Pons (tissue), 1 donor: ENCODE measurements at regions not wholly inside any gene's neighbourhood (a gene's known extent, or its start where the extent isn't known, plus 50 kb on each side); places are given as distances from the start of the nearest gene placed in this dataset.
A peak's percentile ranks its signal among the peaks of the same experiment; 100 is the strongest.
"Not testable (repeated sequence)": the region's sequence is repeated elsewhere in the genome, so short reads cannot be mapped to it uniquely, and the experiment has no call there.

Experiments used
- DNase-seq: peaks from one replicate; pipeline ENCODE4 v3.0.0-alpha.2; 2016; ENCODE audit warnings: low spot score

GRCh38 chr12:96085475-96085874 lies 50.1 kb upstream of the LTA4H start:
- DNase-seq = no peak

DNA sequence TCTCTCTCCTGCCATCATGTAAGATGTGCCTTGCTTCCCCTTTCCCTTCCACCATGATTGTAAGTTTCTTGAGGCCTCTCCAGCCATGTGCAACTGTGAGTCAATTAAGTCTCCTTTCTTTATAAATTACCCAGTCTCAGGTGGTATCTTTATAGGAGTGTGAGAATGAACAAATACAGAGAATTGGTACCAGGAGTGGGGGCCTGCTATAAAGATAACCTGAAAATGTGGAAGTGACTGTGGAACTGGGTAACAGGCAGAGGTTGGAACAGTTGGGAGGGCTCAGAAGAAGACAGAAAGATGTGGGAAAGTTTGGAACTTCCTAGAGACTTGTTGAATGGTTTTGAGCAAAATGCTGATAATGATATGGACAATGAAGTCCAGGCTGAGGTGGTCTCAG lies 50.8 kb upstream of the LTA4H start:
- DNase-seq = not testable (repeated sequence)

DNA sequence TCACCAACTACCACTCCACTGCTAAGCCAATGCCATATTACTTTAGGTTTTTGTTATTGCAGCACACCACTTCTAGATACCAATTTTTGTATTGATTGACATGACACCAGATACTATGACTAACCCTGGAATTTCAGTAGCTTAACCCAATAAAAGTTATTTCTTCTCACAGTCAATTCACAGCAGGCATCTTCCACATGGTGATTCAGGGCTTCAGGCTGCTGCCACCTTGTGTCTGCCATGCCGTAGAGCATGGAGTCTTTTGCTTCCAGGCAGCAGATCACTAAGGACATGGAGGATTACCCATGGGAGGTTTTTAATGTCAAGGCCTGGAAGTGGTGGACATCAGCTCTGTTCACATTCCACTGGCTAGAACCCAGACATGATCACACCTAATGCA lies 56.4 kb upstream of the LTA4H start:
- DNase-seq = no peak

- DNase-seq = no peak
These were observed 58.3 kb upstream of the LTA4H start for GRCh38 chr12:96093543-96094196.

DNA sequence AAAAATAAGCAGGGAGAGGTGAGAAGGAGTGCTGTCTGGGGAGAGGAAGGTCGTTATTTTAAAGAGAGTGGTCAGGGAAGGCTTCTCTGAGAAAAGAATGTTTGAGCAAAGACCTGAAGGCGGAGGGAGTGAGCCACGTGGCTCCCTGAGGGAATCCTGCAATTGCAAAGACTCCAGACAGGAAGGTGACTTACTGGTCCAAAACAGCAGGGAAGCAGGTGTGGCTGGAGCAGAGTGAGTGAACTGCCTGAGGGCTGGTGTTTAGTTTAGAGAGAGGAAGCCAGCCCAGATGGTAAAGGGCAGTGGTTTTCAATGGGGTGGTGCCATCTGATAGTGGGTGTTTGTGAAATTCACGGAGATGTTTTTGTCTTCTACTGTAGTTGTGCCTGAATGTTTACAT lies 58.8 kb upstream of the LTA4H start:
- DNase-seq = no peak

DNA sequence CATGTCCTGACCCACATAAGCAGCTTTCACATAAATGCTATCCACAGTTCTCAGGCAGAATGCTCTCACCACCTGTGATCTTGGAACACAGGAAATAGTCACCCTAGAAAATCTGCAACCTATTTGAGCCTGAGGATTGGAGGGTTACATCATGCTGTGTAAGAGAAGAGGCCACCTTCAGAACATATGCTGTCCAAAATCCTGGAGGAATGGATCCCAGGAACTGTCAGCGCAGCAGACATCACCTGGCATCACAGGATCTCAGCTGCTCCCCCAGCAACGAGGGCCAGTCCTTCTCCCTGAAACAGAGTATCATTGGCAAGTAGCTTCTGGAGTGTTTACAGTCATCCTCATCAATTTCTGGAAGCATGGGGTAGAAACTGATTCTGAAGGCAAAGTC lies 63.2 kb upstream of the LTA4H start:
- peak; percentile 22 for DNase-seq

GRCh38 chr12:96099421-96099820 lies 64.0 kb upstream of the LTA4H start:
- no peak for DNase-seq

- no peak for DNase-seq
These were observed 64.6 kb upstream of the LTA4H start for GRCh38 chr12:96099986-96100385.

- no peak for DNase-seq
These were observed 66.4 kb upstream of the LTA4H start for GRCh38 chr12:96101806-96102205.

DNA sequence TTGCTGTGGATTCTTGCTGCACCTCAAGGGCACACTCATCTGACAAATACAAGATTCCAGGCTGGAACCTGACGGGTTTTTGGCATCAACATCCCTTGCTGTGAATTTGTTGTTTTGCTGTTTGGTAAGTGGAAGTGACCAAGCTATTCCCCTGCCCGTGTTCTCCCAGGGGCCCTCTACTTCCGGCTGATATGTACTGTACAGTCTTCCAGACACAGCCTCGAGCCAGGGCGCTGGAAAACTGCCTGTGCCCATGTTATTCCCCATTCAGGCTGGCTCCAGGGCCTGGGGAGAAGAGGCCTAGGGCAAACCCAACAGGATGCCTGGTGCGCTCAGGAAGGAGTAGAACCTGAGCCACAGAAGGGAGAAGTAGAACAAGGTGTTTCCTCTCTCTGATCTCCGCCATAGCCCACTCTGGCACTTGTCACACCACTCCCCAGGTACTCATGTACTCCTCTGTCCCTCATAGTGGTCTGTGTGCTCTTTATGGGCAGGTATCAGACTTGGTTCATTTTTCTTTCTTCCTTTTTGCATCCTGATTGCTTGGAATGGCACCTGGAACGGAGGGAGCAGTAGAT lies 67.8 kb upstream of the LTA4H start:
- no peak for DNase-seq

GRCh38 chr12:96104566-96104965 lies 69.2 kb upstream of the LTA4H start:
- no peak for DNase-seq

DNA sequence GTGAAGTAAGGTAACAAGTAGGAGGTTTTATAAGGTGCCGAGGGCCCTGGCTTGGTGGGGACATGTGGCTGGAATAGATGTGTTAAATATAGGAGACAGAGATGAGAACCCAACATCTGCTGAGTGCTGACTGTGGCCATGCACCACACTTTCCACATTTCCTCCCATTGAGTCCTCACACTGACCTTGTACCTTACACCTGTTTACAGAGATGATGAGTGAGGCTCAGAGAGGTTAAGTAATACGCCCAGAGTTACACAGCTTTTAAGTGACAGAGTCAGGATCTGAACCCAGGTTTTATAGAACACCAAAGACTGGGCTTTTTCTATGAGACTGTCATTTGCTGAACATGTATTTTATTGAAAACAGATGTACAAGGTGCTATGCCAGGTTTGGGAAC lies 70.8 kb upstream of the LTA4H start:
- no peak for DNase-seq

GRCh38 chr12:96107236-96107635 lies 71.8 kb upstream of the LTA4H start:
- DNase-seq = no peak

DNA sequence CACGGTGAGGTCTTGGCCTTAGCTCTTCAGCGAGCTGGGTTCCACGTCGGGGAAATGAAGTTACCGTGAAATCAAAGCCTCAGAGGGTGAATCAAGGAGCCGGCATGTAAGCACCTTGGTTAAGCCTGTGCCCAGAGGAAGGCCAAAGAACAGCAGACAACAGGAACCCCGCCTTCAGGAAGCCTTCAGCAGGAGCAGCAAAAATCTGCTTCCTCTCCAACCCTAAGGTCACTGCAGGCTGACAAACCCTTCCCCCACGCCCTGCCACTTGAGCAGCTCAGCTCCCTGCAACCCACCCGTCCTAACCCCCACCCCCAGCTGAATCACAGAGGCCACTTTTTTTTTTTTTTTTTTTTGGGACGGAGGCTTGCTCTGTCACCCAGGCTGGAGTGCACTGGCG lies 72.9 kb upstream of the LTA4H start:
- DNase-seq = peak; percentile 23

- DNase-seq = not testable (repeated sequence)
These were observed 73.6 kb upstream of the LTA4H start for GRCh38 chr12:96108941-96109340.

DNA sequence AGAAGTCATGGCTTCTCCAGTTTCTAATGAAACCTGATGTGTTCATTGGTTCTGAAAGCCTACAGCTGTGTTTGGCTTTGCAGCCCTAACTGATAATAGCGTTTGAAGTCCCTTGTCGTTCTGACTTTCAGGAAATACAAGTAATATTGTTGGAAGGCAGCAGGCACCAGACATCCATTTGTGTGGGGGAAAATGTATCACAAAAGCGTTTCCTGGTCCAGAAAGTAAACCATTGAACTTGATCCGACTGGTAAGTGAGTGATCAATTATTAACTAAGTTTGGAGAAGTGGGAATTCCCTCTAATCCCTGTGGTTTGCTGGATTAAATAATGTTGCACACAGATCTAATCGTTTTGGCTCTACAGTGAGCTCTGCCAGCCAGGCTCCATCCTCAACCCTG lies 77.3 kb upstream of the LTA4H start:
- DNase-seq = no peak

GRCh38 chr12:96117460-96117859 lies 76.7 kb upstream of the ELK3 start:
- DNase-seq = no peak

DNA sequence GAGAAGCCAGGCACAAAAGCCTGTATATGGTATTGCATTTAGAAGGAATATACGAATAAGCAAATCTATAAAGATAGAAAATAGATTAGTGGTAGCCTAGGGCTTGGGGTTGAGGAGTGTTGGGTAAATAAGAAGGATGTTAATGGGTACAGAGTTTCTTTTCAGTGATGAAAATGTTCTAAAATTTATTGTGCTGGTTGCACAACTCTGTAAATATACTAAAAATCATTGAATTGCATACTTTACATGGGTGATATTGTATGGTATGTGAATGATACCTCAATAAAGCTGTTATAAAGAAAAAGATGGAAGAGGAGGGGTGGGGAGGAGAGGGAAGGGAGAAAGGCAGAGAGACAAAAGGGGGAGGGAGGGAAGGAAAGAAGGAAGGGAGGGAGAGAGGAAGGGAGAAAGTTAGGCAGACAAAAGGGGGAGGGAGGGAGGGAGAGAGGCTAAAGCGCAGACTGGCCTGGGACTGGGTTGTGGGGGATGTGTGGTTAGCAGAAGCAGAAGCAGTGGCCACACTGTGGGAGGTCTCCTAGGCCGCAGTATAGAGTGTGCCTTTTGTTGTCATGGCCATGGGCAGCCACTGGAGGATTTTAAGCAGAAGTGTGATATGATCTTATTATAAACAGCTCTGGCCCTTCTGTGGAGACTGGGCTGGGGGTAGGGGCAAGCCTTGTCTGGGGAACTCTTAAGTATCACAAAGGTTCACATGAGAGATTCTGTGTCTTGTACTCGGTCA lies 73.6 kb upstream of the ELK3 start:
- DNase-seq = peak; percentile 31

DNA sequence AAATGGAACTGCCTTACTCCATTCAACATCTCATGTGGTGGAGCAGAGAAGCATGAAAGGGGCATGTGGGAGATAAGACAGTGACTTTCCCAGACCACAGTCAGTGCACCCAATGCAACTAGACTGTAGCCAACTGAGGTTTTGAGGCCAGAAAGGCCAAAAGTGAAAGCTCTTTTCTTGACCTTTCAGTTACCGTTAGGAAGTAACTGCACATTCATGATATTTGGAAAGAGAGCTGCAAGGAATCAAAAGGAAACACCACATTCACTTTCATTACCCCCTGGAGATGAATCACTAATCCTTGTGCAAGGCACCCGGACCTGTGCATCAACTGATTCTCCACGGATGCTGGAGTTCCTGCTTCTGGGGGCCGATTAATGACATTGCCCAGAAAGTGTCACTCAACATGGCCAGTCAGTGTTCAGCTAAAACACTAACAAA lies 72.9 kb upstream of the ELK3 start:
- DNase-seq = no peak

DNA sequence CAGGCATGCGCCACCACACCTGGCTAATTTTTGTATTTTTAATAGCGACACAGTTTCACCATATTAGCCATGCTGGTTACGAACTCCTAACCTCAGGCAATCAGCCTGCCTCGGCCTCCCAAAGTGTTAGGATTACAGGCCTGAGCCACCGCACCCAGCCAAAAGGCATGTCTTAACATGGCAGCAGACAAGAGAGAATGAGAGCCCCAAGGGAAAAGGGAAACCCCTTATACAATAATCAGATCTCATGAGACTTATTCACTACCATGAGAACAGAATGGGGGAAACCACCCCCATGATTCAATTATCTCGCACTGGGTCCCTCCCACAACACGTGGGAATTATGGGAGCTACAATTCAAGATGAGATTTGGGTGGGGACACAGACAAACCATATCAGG lies 65.9 kb upstream of the ELK3 start:
- not testable (repeated sequence) for DNase-seq

- no peak for DNase-seq
These were observed 63.6 kb upstream of the ELK3 start for GRCh38 chr12:96130396-96131059.

DNA sequence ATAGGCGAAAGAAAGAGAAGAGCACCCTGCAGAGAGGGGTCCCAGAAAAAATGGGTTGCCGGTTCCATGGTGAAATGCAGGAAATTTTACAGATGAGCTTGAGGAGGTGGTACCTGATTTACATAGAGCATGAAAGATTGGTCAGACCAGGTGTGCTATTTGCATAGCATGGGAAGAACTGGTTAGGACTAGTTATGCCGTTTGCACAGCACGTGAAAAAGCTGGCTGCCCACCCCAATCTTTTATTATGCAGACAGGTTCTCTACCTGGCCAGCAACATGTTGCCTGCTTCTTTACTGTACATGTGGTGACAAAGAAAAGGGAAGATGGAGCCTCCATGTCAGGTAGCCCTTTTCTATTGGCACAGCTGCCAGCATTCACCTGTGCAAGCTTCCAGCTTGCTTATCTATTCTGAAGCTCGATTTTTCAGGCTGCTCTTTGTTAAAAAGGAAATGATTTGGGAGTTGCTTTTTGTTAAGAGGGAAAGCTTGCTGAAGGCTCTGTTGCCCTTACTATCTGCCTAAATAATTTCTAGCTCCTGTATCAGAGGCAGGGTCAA lies 62.9 kb upstream of the ELK3 start:
- DNase-seq = no peak

GRCh38 chr12:96132819-96133218 lies 61.4 kb upstream of the ELK3 start:
- DNase-seq = no peak
